Thyroid gland (tissue), 4 donors: ENCODE measurements at regions not wholly inside any gene's neighbourhood (a gene's known extent, or its start where the extent isn't known, plus 50 kb on each side); places are given as distances from the start of the nearest gene placed in this dataset.

Source experiments
- DNase-seq, 2 donors: peaks; one replicate each; pipeline ENCODE4 v3.0.0-alpha.2; 2019
- H3K27ac ChIP-seq, 3 donors: fragments of 200-600 bp; sonication (generic); 1 replicate in 2 of 3; 2 replicates in 1 of 3; pipeline ENCODE4 v1.5.1; 2016 to 2019; ENCODE audit warnings: mild to moderate bottlenecking in 1 of 3, moderate library complexity in 1 of 3
- H3K27me3 ChIP-seq: fragments of 200-600 bp; sonication (generic); one replicate; pipeline ENCODE4 v1.5.1; 2019
- H3K36me3 ChIP-seq, 2 donors: fragments of 200-600 bp; sonication (generic); one replicate each; pipeline ENCODE4 v1.5.1; 2016 to 2019
- H3K4me1 ChIP-seq, 2 donors: fragments of 200-600 bp; sonication (generic); one replicate each; pipeline ENCODE4 v1.5.1; 2017 to 2019
- H3K4me3 ChIP-seq, 3 donors: fragments of 200-600 bp; sonication (generic); replicated peaks in 1 of 3; 1 replicate in 2 of 3; 2 replicates in 1 of 3; pipeline ENCODE4 v1.5.1; 2016; ENCODE audit warnings: mild to moderate bottlenecking in 1 of 3
- H3K9me3 ChIP-seq: fragments of 200-600 bp; sonication (generic); one replicate; pipeline ENCODE4 v1.5.1; 2017
- POLR2A ChIP-seq, 2 donors: fragments of 450-650 bp; IDR thresholded peaks; one replicate each; pipeline ENCODE4 v1.6.1; 2017; ENCODE audit warnings: antibody characterized with exemption in 2 of 2, mild to moderate bottlenecking in 2 of 2, moderate library complexity in 1 of 2
- WGBS, 2 donors: methylation state at CpG; one replicate each; pipeline ENCODE4 v1.1.5; 2017; 5-methylcytosine and 5-hydroxymethylcytosine counted together
- intact Hi-C: fragments of 100-400 bp; cut with DNase I; formaldehyde crosslinking; loops from one replicate; pipeline ENCODE4 v1.15.1; 2023
- TF ChIP-seq, protein P1 (sequence below), 6 experiments: fragments of 200-600 bp in 3 of 6; fragments of 450-650 bp in 3 of 6; sonication (generic) in 3 of 6; IDR thresholded peaks; one replicate each; pipeline ENCODE4 v1.5.1; 2016 to 2019; ENCODE audit warnings: antibody characterized with exemption in 6 of 6, mild to moderate bottlenecking in 2 of 6, inconsistent platforms in 1 of 6, moderate library complexity in 1 of 6

DNA sequence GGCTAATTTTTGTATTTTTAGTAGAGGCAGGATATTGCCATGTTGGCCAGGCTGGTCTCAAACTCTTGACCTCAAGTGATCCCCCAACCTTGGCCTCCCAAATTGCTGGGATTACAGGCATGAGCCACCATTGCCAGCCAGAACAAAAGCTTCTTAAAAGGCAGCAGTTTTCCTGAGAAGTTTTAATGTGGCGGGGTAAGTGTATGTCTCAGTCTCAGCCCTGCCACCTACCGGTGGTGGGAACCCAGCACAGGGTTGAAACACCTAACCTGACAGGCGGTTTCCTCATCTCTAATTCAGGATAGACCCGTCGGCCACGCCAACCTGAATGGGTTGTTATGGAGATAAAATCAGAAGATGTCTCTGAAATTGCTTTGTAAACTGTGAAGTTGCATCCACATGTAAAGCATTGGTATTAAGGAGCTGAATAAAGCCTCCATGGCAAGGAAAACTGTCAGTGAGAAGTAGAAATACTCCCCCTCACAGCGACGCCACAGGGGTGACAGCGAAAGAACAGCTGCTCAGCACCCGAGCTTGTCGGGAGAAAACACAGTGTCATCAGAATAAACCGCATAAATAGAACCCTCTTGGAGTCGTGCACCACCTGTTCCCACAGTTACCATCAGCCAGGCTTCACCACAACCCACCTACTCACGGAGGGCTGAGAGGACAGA, 165.9 kb upstream of the NCAM1 start:
- intact Hi-C loops = no loop called here
- Histone ChIP-seq H3K27ac (no peak overlapping the region), H3K9me3 (no peaks in the 10 kb centered on the region), H3K4me1 (peaks cover 27 to 29% of the 10 kb centered on the region in 2 donors), H3K4me3 (no peak overlapping the region), H3K36me3 (no peaks in the 10 kb centered on the region), H3K27me3 (no peaks in the 10 kb centered on the region)
- TF ChIP-seq, protein P1, sequence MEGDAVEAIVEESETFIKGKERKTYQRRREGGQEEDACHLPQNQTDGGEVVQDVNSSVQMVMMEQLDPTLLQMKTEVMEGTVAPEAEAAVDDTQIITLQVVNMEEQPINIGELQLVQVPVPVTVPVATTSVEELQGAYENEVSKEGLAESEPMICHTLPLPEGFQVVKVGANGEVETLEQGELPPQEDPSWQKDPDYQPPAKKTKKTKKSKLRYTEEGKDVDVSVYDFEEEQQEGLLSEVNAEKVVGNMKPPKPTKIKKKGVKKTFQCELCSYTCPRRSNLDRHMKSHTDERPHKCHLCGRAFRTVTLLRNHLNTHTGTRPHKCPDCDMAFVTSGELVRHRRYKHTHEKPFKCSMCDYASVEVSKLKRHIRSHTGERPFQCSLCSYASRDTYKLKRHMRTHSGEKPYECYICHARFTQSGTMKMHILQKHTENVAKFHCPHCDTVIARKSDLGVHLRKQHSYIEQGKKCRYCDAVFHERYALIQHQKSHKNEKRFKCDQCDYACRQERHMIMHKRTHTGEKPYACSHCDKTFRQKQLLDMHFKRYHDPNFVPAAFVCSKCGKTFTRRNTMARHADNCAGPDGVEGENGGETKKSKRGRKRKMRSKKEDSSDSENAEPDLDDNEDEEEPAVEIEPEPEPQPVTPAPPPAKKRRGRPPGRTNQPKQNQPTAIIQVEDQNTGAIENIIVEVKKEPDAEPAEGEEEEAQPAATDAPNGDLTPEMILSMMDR (IDR thresholded peaks at IDR 0.05) = peak in 2 of 6 experiments; percentile 26 to 38
- no peak for TF ChIP-seq POLR2A (IDR thresholded peaks at IDR 0.05)
- peak in 1 of 2 donors; percentile 22 for DNase-seq
- 75 to 87% methylated on average over 14 of the region's 14 CpGs for WGBS, 2 donors

DNA sequence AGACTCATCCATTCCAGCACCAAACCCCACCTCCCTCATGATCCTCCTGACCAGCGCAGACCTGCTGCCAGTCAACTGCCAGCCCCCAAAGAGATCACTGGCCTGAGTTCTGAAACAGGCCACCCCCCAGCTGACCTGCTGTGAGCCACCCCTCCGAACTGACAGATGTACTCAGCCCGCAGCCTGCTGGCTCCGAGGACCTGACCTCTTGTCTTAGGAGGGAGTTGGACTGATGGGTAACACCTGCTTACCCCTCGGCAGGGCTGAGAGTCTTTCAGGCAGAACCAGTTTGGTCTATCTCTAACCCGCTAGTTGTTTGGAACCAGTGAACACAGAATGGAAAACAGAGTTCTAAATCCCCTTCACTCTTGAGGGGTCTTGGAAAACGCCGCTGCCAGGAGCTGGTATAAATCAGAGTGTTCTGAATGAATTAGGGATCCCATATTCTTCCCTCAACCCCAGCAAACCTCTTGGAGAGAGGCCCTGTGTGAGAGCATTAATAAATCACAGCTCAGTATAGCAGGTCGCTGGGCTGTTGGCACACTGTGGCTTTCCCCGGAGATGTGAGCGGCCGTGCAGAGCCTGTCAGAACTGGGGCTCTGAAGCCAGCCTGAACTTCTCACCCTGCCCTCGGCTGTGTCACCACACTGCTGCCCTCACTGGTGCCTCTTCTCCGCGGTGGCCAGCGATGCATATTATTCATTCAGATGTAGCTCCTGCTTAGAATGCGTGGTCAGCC, 165.1 kb upstream of the NCAM1 start:
- Histone ChIP-seq H3K9me3 (no peaks in the 10 kb centered on the region), H3K27me3 (no peaks in the 10 kb centered on the region), H3K36me3 (no peaks in the 10 kb centered on the region), H3K4me1 (peaks cover 27 to 29% of the 10 kb centered on the region in 2 donors), H3K4me3 (no peak overlapping the region), H3K27ac (peak overlapping the region in 2 of 3 donors; percentile 16 to 47)
- 26 to 41% methylated on average over 15 to 17 of the region's 17 CpGs for WGBS, 2 donors
- TF ChIP-seq, protein P1 (IDR thresholded peaks at IDR 0.05) = no peak
- TF ChIP-seq POLR2A (IDR thresholded peaks at IDR 0.05) = no peak
- peak; percentile 92 to 94 for DNase-seq
- intact Hi-C loops = no loop called here

DNA sequence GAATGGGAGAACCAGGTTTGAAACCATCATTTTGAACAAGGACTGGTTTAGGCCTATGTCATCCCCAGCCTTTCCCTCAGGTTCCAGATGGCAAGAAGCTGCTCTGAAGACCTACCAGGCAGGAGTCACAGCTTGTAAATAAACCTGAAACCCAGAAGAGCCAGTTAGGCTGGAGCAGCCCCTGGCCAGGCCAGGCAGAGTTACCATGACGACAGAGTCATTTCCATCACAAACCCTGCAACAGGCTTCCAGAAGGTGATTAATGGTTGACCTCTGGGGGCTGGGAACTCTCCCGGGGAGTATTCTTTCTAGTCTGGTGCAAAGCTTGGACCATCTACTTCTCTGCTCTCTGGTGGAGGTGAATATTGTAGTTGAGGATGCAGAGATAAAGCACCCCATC, 164.1 kb upstream of the NCAM1 start:
- Histone ChIP-seq H3K4me1 (peaks cover 27 to 29% of the 10 kb centered on the region in 2 donors), H3K36me3 (no peaks in the 10 kb centered on the region), H3K4me3 (no peak overlapping the region), H3K27ac (peak overlapping the region in 1 of 3 donors; percentile 47), H3K9me3 (no peaks in the 10 kb centered on the region), H3K27me3 (no peaks in the 10 kb centered on the region)
- DNase-seq = no peak
- intact Hi-C loops = no loop called here
- WGBS, 2 donors = 33 to 60% methylated on average over 1 to 2 of the region's 2 CpGs
- TF ChIP-seq, protein P1 (IDR thresholded peaks at IDR 0.05) = no peak
- no peak for TF ChIP-seq POLR2A (IDR thresholded peaks at IDR 0.05)

DNA sequence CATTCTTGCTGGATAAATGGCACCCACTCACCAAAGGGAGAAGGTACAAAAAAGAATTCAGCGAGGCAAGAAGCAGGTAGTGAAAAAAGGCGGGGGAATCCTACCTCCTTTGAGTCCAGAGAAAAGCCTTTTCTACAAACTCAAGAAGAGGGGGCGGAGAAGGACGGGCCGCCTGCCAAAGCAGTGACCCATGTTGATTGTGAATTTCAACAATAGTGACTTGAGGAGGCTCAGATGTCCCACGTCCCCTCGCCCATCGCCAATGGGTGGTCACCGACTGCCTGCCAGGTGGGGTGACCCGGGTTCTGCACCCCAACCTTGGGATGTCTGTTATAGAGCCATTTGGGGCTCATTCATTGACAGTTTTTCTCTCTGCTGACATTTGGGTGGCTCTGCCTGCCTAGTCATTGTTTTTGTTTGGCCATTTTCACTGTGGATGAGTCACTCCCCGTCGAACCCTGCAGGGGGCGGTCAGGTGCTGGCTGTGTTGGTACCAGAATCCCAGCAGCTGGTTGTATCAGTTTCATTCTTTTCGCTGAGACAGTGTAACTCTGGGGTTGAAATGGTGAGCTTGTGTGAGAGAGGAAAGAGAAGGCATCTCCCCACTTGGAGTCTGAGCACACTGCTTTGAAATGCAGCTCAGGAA, 163.4 kb upstream of the NCAM1 start:
- 31 to 42% methylated on average over 14 of the region's 14 CpGs for WGBS, 2 donors
- Histone ChIP-seq H3K4me1 (peaks cover 27 to 29% of the 10 kb centered on the region in 2 donors), H3K27ac (peak overlapping the region in 2 of 3 donors; percentile 4 to 47), H3K9me3 (no peaks in the 10 kb centered on the region), H3K36me3 (no peaks in the 10 kb centered on the region), H3K4me3 (no peak overlapping the region), H3K27me3 (no peaks in the 10 kb centered on the region)
- intact Hi-C loops = no loop called here
- peak; percentile 88 to 90 for DNase-seq
- TF ChIP-seq, protein P1 (IDR thresholded peaks at IDR 0.05) = peak in 5 of 6 experiments; percentile 11 to 57 (median 53)
- no peak for TF ChIP-seq POLR2A (IDR thresholded peaks at IDR 0.05)
